Stimulated activated effector memory CD8-positive, alpha-beta T cell treated with anti-CD3 and anti-CD28 coated beads, Interleukin-12 subunit alpha, Interleukin-12 subunit beta, amount 100 ng/mL, for 72 hours (primary cell): ENCODE measurements at regions not wholly inside any gene's neighbourhood (a gene's known extent, or its start where the extent isn't known, plus 50 kb on each side); places are given as distances from the start of the nearest gene placed in this dataset.
"Not testable (repeated sequence)": the region's sequence is repeated elsewhere in the genome, so short reads cannot be mapped to it uniquely, and the experiment has no call there.

ENCODE experiments used
- ATAC-seq: fragments of 150-1000 bp; cut with Tn5 transposase; 2 replicates; pipeline ENCODE4 v1.10.0; 2021
- DNase-seq, 2 donors: peaks; one replicate each; pipeline ENCODE4 v3.0.0; 2021 to 2022; ENCODE audit warnings: low spot score in 2 of 2
- H3K27ac Mint-ChIP-seq: one replicate; pipeline ENCODE4 v1.8.0; 2022; ENCODE audit warnings: mild to moderate bottlenecking, mixed read lengths
- H3K36me3 Mint-ChIP-seq: one replicate; pipeline ENCODE4 v1.8.0; 2022; ENCODE audit warnings: mild to moderate bottlenecking, mixed read lengths
- H3K4me1 Mint-ChIP-seq: one replicate; pipeline ENCODE4 v1.8.0; 2022; ENCODE audit warnings: mixed read lengths
- H3K4me3 Mint-ChIP-seq: one replicate; pipeline ENCODE4 v1.8.0; 2022; ENCODE audit warnings: mild to moderate bottlenecking, mixed read lengths
- H3K9me3 Mint-ChIP-seq: one replicate; pipeline ENCODE4 v1.8.0; 2022; ENCODE audit warnings: mixed read lengths

- Mint-ChIP-seq H3K9me3 (no peaks in the 10 kb centered on the region), H3K27ac (no peak overlapping the region), H3K36me3 (no peaks in the 10 kb centered on the region), H3K4me1 (peaks cover 6% of the 10 kb centered on the region), H3K4me3 (no peak overlapping the region)
- ATAC-seq (no peak), DNase-seq (no peak)
These were observed 116.4 kb downstream of the OXSM start for GRCh38 chr3:25906132-25906906.

DNA sequence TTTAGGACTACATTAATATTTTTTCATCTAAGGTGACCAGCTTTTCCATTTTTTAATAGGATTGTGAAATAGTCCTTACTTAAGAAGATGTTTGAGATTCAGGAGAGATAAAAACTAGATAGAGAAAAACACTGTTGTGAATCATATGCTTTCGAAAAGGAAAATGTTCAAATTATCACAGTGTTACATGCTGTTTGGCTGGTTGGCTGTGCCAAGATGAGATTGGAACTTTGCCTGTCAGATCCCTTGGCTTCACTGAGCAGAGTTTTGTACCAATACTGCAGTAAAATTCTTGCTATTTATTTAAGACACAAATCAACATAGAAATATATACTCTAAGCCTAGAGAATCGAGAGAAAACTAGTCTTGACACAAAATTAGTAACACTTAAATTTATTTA is 117.2 kb downstream of the OXSM start:
- no peak overlapping the region for H3K27ac Mint-ChIP-seq
- ATAC-seq (no peak), DNase-seq (no peak)
- H3K4me1 Mint-ChIP-seq = peaks cover 13% of the 10 kb centered on the region
- no peaks in the 10 kb centered on the region for H3K36me3 Mint-ChIP-seq
- no peak overlapping the region for H3K4me3 Mint-ChIP-seq
- no peaks in the 10 kb centered on the region for H3K9me3 Mint-ChIP-seq

DNA sequence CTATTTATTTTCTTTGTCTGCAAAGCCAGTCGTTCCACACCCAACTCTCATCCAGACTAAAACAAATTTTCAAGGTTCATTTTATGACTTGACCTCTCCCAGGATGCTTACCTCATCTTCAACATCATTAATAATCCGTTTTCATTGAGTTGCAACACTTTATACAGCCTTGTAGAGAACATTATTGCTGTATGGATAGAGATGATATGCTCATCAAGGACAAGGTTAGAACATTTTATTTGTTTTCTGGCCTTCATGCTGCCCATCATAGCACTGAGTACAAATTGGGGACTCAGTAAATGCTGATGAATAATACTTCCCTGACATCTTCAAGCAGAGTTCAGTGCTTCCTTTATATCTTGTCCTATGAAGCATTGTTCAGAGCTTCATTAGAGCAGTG is 120.2 kb downstream of the OXSM start:
- DNase-seq = no peak
- Mint-ChIP-seq H3K36me3 (no peaks in the 10 kb centered on the region), H3K27ac (no peak overlapping the region), H3K4me3 (no peak overlapping the region), H3K4me1 (peaks cover 16% of the 10 kb centered on the region), H3K9me3 (no peaks in the 10 kb centered on the region)
- ATAC-seq = no peak

DNA sequence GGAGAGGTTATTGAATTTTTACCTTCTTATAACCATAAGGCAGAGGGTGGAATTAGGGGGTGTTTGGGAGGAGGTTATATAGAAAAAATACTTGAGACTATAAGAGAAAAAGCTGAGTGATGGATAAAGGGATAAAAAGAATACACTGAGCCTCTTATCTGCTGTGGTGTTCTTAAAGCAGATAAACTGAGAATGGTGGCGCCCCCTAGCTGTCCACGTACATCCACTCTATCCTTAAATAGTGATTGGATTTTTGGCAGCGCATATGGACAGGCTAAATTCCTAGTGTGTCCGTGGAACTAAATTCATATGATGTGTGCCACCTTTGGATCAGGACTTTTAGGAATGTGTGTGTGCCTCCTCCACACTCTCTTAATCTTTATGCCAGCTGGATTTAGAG is 121.1 kb downstream of the OXSM start:
- ATAC-seq (no peak), DNase-seq (peak in 1 of 2 donors; percentile 54)
- Mint-ChIP-seq H3K4me3 (no peak overlapping the region), H3K4me1 (peaks cover 16% of the 10 kb centered on the region), H3K27ac (peak overlapping the region; percentile 89), H3K9me3 (no peaks in the 10 kb centered on the region), H3K36me3 (no peaks in the 10 kb centered on the region)

DNA sequence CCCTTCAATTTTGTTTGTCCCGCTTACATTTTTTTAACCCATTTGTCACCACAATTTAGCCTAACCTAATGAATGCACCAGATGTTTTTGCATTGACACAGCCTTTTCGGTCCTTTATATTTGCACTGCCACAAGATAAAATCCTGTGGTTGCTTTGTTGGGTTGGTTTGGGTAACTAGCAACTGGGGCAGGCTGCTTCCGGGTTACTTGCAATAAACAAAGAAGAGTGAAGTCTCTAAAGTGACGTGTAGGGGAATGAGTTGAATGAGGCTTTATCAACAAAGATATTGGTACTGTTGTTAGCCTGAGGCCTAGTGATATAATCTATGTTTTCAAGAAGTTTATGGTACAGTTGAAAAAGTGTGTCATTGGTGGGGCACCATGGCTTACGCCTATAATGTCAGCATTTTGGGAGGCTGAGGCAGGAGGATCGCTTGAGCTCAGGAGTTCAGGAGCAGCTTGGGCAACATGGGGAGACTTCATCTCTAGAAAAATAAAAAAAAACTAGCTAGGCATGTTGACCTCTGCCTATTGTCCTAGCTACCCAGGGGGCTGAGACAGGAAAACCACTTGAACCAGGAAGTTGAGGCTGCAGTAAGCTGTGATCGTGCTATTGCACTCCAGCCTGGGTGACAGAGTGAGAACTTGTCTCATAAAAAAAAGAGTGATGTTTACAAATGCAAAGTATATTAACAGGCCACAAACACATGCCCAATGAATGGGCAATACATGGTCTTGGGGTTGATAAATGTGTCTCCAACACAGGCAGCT is 121.8 kb downstream of the OXSM start:
- H3K27ac Mint-ChIP-seq = peak overlapping the region; percentile 89
- ATAC-seq = peak; percentile 81

GRCh38 chr3:25913179-25913578 is 123.3 kb downstream of the OXSM start:
- Mint-ChIP-seq H3K36me3 (no peaks in the 10 kb centered on the region), H3K27ac (no peak overlapping the region), H3K4me3 (no peak overlapping the region), H3K4me1 (peaks cover 16% of the 10 kb centered on the region), H3K9me3 (no peaks in the 10 kb centered on the region)
- no peak for ATAC-seq
- no peak for DNase-seq

More for the DNA sequence above, 121.8 kb downstream of the OXSM start:
- H3K4me3 Mint-ChIP-seq = no peak overlapping the region
- DNase-seq = no peak
- peaks cover 16% of the 10 kb centered on the region for H3K4me1 Mint-ChIP-seq
- no peaks in the 10 kb centered on the region for H3K36me3 Mint-ChIP-seq
- H3K9me3 Mint-ChIP-seq = no peaks in the 10 kb centered on the region

DNA sequence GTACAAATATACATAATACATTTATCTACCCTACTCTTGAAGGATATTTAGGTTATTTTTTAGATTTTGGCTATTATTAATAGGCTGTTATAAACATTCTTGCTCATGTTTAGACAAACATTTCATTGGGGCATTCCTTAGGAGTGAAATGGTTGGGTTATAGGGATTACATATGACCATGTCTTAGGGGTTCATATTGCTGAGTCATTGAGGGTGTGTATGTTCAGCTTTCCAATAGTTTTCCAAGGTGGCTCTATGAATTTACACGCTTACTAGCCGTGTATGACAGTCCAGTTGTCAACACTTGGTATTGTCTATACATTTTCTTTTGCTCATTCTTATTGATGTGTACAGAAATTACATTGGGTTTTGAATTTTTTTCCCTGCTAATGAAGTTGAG is 125.8 kb downstream of the OXSM start:
- Mint-ChIP-seq H3K36me3 (no peaks in the 10 kb centered on the region), H3K4me3 (no peak overlapping the region), H3K9me3 (no peaks in the 10 kb centered on the region), H3K4me1 (peaks cover 13% of the 10 kb centered on the region), H3K27ac (no peak overlapping the region)
- ATAC-seq = no peak
- DNase-seq = no peak

GRCh38 chr3:25916321-25916720 is 126.4 kb downstream of the OXSM start:
- DNase-seq (no peak), ATAC-seq (no peak)
- Mint-ChIP-seq H3K27ac (no peak overlapping the region), H3K36me3 (no peaks in the 10 kb centered on the region), H3K4me1 (peaks cover 10% of the 10 kb centered on the region), H3K9me3 (no peaks in the 10 kb centered on the region), H3K4me3 (no peak overlapping the region)

- H3K9me3 Mint-ChIP-seq = peaks cover 18% of the 10 kb centered on the region
- H3K27ac Mint-ChIP-seq, ATAC-seq, H3K4me3 Mint-ChIP-seq, DNase-seq, H3K36me3 Mint-ChIP-seq, H3K4me1 Mint-ChIP-seq: not testable (repeated sequence)
These were observed 142.1 kb downstream of the OXSM start for GRCh38 chr3:25931967-25932366.

- no peaks in the 10 kb centered on the region for H3K36me3 Mint-ChIP-seq
- H3K27ac Mint-ChIP-seq = no peak overlapping the region
- H3K4me1 Mint-ChIP-seq = no peaks in the 10 kb centered on the region
- no peak overlapping the region for H3K4me3 Mint-ChIP-seq
- DNase-seq = no peak
- peaks cover 7% of the 10 kb centered on the region for H3K9me3 Mint-ChIP-seq
- ATAC-seq = no peak
These were observed 148.9 kb downstream of the OXSM start for GRCh38 chr3:25938566-25939325.

- Mint-ChIP-seq H3K9me3 (no peaks in the 10 kb centered on the region), H3K27ac (no peak overlapping the region), H3K36me3 (no peaks in the 10 kb centered on the region), H3K4me1 (no peaks in the 10 kb centered on the region), H3K4me3 (no peak overlapping the region)
- peak; percentile 63 for ATAC-seq
- no peak for DNase-seq
These were observed 151.0 kb downstream of the OXSM start for GRCh38 chr3:25940935-25941334.

DNA sequence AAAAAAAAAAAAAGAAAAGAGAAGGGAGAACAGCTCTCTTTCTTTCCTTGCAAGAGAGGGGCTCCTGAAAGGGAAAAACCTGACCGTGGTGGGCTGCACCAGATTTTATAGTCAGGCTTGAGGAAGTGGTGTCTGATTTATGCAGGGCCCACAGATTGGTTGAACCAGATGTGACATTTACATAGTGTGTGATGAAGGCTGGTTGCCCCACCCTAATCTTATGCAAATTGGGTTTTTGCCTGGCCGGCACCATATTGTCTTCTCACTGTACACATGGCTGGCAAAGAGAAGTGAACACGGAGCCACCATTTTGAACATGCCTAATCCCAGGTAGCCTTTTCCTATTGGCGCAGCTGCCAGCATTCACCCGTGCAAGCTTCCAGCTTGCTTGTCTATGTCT is 154.4 kb downstream of the OXSM start:
- Mint-ChIP-seq H3K27ac (no peak overlapping the region), H3K4me1 (no peaks in the 10 kb centered on the region), H3K36me3 (no peaks in the 10 kb centered on the region), H3K4me3 (no peak overlapping the region), H3K9me3 (no peaks in the 10 kb centered on the region)
- ATAC-seq (no peak), DNase-seq (no peak)

DNA sequence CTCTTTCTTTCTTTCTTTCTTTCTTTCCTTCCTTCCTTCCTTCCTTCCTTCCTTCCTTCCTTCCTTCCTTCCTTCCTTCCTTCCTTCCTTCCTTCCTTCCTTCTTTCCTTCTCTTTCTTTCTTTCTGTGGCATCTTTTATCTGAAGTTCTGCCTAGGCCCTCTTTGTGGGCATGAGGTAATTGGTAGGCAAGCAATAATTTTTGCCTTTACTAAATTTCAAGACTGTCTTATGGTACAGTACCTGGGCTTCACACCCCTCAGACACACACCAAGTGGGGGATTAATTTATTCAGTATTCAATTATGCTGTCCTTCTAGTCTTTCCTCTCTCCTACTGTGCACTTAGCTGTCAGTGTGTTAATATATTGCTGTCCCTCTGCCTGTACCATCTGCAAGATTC is 155.5 kb downstream of the OXSM start:
- Mint-ChIP-seq H3K4me1 (no peaks in the 10 kb centered on the region), H3K4me3 (no peak overlapping the region), H3K9me3 (no peaks in the 10 kb centered on the region), H3K27ac (no peak overlapping the region), H3K36me3 (no peaks in the 10 kb centered on the region)
- DNase-seq (no peak), ATAC-seq (no peak)

DNA sequence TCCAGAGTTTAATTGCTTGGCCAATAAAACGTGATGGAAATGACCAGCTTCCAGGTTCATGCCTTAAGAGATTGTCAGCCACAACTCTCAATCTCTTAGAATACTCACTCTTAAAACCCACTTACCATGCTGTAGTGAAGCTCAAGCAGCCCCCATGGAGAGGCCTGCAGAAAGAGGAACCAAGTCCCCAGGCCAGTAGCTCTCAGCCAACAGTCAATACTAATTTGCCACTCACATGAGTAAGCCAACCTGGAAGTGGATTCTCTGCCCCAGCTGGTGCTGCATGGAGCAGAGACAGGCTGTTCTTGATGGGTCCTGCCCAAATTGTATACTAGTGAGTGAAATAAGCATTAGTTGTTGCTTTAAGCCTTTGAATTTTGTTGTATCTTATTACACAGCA is 155.9 kb downstream of the OXSM start:
- Mint-ChIP-seq H3K27ac (no peak overlapping the region), H3K4me1 (no peaks in the 10 kb centered on the region), H3K9me3 (no peaks in the 10 kb centered on the region), H3K4me3 (no peak overlapping the region), H3K36me3 (no peaks in the 10 kb centered on the region)
- no peak for ATAC-seq
- DNase-seq = no peak

- no peak overlapping the region for H3K27ac Mint-ChIP-seq
- ATAC-seq (no peak), DNase-seq (no peak)
- H3K36me3 Mint-ChIP-seq = no peaks in the 10 kb centered on the region
- H3K4me1 Mint-ChIP-seq = no peaks in the 10 kb centered on the region
- no peaks in the 10 kb centered on the region for H3K9me3 Mint-ChIP-seq
- H3K4me3 Mint-ChIP-seq = no peak overlapping the region
These were observed 162.2 kb downstream of the OXSM start for GRCh38 chr3:25952133-25952532.
